ENCODE measurements at regions not wholly inside any gene's neighbourhood (a gene's known extent, or its start where the extent isn't known, plus 50 kb on each side); places are given as distances from the start of the nearest gene placed in this dataset.

GRCh38 chr14:71487941-71488340, 444.3 kb upstream of the RGS6 start:
- intact Hi-C loops (cut with DNase I): no loop called here
- ATAC-seq: peak in 1 of 2 donors; percentile 37

DNA sequence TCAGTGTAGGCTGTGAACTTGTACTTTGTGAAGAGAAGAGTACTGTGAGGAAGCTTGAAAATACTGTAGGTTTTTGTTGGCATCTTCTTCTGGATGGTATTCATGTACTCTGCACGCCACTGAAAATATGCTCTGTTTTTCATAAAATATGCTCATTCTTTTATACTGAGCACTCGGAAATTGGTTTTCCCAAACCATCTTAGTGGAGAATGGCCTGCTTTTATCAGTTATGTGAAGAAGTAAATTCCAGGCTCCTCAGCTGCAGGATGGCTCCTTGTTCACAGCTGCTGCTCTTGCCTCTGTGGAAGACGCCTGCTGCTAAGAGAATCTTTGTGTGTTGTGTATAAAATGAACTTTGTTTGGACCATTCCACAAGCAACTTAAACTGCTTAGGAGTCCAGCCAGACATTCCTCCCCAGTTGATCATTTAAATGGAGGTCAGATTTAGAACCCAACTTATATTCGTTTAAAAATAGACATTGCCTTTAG, 443.5 kb upstream of the RGS6 start:
- DNase-seq (no peak), ATAC-seq (peak in 1 of 2 donors; percentile 45)
- intact Hi-C loops (cut with DNase I): no loop called here

More at GRCh38 chr14:71487941-71488340, 444.3 kb upstream of the RGS6 start:
- no peak for DNase-seq

DNA sequence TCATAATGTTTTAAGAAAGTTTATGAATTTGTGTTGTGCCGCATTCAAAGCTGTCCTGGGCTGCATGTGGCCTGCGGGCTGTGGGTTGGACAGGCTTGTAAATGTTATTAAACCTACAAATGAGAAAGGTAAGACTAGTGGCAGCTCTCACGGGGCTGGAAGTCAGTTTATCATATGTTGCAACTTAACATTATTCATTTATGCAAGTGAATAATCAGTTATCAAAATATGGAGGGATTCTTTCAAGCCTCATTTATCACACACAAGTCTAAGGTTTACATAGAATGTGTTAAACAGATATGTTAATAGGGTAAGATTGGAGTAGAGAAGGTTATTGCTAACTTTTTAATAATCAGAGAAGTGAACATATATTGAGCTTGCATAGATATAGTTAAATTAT, 442.5 kb upstream of the RGS6 start:
- intact Hi-C loops (cut with DNase I): no loop called here
- DNase-seq: no peak
- no peak for ATAC-seq

- no peak for ATAC-seq
- intact Hi-C loops (cut with DNase I): no loop called here
- DNase-seq: no peak
These were observed 440.3 kb upstream of the RGS6 start for GRCh38 chr14:71491931-71492330.

- no peak for DNase-seq
- intact Hi-C loops (cut with DNase I): no loop called here
- ATAC-seq: no peak
These were observed 439.9 kb upstream of the RGS6 start for GRCh38 chr14:71492346-71492745.

DNA sequence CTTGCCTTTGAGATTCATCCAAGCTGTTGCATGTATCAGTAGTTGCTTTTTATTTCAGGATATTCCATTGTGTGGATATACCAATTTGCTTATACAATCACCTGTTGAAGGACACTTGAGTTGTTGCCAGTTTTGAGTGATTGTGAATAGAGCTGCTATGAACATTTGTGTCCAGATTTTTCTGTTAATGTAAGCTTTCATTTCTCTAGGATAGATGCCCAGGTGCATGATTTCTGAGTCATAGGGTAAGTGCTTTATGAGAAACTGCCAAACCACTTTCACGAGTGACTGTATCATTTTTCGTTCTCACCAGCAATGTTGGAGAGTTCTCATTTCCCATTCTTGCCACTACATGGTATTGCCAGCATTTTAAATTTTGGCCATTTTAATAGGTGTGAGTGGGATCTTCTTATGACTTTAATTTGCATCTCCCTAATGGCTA, 434.6 kb upstream of the RGS6 start:
- peak in 1 of 2 donors; percentile 11 for ATAC-seq
- DNase-seq: no peak
- intact Hi-C loops (cut with DNase I): no loop called here

DNA sequence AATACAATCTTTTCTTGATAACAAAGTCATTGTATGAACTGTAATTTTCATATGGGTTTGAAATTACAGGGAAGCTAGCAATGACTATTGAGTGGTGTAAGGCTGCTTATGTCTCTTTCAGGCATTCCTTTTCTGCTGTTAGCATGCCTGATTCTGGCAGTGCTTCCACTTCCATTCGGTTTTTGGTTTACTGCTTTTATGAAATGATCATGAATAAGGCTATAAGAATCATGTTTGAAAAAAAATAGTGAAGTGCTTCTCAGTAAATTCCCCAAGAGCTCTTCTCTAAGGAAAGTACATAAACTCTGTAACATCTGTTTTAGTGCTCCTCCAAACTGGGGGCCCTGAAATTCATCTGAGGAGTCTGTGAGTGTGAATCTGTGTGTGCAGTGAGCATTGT, 434.0 kb upstream of the RGS6 start:
- no peak for ATAC-seq
- no peak for DNase-seq
- intact Hi-C loops (cut with DNase I): no loop called here

- DNase-seq (no peak), ATAC-seq (no peak)
- intact Hi-C loops (cut with DNase I): no loop called here
These were observed 433.2 kb upstream of the RGS6 start for GRCh38 chr14:71499018-71499417.

- ATAC-seq (no peak), DNase-seq (no peak)
- intact Hi-C loops (cut with DNase I): no loop called here
These were observed 424.5 kb upstream of the RGS6 start for GRCh38 chr14:71507681-71508080.

- no peak for ATAC-seq
- DNase-seq: no peak
- intact Hi-C loops (cut with DNase I): no loop called here
These were observed 423.3 kb upstream of the RGS6 start for GRCh38 chr14:71508901-71509300.

GRCh38 chr14:71511152-71511551, 421.1 kb upstream of the RGS6 start:
- intact Hi-C loops (cut with DNase I): no loop called here
- ATAC-seq (no peak), DNase-seq (no peak)

DNA sequence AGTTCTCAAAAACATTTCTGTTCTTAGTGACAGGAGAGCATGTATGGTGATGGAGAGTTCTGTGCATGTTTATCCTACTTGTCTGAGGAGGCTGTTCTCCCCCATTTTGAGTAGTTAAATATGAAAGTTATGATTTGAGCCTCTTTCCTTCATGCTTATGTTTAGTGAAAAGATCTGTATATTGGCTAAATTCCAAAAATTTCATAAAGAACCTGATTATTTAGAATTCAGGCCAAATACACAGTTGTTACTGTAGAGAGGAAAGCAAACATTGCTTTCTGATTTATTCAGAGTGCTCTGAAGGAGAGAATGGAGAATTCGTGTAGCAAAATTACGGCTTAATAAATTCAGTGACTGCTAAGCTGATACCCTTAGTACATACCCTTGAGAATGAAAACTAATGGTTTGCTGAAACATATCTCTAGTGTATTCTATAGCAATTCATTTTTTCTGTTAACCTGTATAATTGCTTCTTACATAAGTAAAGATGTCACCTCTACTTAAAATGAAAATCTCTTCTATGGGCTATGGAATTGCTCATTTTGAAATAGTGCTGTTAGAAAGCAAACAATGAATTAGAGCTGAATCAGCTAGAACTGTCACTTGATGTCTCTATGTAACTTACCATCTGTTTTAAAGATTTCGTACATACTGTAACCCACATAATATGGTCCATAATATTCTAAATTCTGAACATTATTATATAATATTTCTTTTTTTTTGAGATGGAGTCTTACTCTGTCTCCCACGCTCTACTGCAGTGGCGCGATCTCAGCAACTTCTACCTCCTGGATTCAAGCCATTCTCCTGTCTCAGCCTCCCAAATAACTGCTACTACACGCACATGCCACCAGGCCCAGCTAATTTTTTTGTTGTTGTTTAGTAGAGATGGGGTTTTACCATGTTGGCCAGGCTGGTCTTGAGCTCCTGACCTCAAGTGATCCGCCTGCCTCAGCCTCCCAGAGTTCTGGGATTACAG, 417.0 kb upstream of the RGS6 start:
- intact Hi-C loops (cut with DNase I): no loop called here
- no peak for ATAC-seq
- no peak for DNase-seq

- intact Hi-C loops (cut with DNase I): no loop called here
- no peak for ATAC-seq
- DNase-seq: no peak
These were observed 410.7 kb upstream of the RGS6 start for GRCh38 chr14:71521238-71522135.

DNA sequence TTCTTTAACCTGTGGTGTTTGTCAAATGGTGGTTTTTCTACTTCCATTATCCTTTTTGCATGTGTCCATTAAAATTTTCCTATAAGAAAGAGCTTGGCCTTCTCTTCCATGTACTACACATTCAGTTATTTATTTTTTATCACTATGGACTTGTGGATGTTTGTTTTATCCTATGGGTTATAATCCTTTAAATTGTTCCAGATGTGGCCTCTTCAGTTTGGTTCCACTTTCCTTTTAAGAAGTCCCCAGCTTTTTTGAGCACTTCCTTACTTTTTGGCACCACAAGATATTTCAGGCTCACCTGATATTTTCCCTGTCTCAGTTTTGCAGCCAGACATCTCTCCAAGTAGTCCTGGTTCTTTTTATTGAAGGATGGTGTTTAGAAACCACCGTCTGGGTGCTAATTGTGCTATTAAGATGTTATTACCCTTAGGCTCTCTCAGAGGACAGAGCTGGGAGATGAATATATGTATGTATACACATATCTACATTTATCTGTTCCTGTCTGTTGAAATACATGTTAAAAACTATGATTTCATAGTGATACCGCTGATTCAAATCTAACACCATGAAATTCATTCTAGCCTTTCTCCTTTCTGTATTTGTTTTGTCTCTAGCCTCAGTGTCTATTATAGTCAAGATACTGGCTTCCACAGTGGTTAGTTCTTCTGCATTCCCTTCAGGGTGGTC, 408.5 kb upstream of the RGS6 start:
- DNase-seq: no peak
- ATAC-seq: no peak
- intact Hi-C loops (cut with DNase I): no loop called here

GRCh38 chr14:71524320-71524982, 407.8 kb upstream of the RGS6 start:
- no peak for ATAC-seq
- DNase-seq: no peak
- intact Hi-C loops (cut with DNase I): no loop called here

DNA sequence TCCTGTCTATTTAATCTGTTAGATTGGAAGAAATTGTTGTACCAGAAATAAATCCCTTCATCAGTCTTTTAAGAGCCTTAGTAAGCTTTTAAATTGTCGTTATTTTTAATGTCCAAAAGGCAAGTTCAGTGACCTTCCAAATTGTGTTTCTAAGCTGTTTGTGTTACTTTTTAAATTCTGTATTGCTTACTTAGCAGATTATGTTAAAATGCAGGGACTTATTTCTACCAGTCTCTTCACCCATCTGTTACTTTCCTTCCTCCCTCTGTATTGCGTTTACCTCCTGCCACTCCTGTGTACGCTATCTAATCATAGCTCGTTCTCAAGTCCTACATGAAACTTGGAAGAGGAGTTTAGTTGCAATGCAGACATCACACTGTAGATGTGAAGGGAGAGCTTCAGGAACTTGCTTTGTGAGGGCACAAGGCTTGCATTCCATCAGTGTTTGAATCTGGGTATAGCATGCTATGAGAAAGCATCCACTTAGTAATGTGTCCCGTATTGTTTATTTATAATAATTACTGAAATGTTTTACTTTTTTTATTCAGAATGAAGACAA, 406.5 kb upstream of the RGS6 start:
- DNase-seq (no peak), ATAC-seq (no peak)
- intact Hi-C loops (cut with DNase I): no loop called here

- no peak for DNase-seq
- intact Hi-C loops (cut with DNase I): no loop called here
- no peak for ATAC-seq
These were observed 405.8 kb upstream of the RGS6 start for GRCh38 chr14:71526388-71526787.

DNA sequence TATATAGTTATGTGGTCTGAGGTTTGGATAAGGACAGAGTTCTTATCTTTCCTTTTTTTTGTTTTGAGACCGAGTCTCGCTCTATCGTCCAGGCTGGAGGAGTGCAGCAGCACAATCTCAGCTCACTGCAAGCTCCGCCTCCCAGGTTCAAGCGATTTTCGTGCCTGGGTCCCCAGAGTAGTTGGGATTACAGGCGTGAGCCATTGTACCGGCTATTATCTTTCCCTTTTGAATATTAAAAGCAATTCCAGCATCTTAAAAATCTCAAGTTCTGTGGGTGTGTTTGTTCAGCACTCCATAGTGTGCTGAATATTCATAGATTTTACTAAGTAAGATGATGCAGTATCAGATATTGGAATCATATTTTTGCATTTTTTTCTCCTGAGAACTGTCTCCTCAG, 404.4 kb upstream of the RGS6 start:
- DNase-seq (no peak), ATAC-seq (no peak)
- intact Hi-C loops (cut with DNase I): no loop called here

GRCh38 chr14:71529848-71530247, 402.4 kb upstream of the RGS6 start:
- ATAC-seq (peak; percentile 92 to 93), DNase-seq (peak; percentile 43)
- intact Hi-C loops (cut with DNase I): no loop called here

Measured in left cardiac atrium (tissue), 4 donors.